OCI-M2 (cell line): ENCODE measurements at regions not wholly inside any gene's neighbourhood (a gene's known extent, or its start where the extent isn't known, plus 50 kb on each side); places are given as distances from the start of the nearest gene placed in this dataset.

Experiments used
- DNase-seq: peaks from one replicate; lab custom pipeline; 2025; ENCODE audit not compliant: unreplicated experiment; lab: John Stamatoyannopoulos, UW

DNA sequence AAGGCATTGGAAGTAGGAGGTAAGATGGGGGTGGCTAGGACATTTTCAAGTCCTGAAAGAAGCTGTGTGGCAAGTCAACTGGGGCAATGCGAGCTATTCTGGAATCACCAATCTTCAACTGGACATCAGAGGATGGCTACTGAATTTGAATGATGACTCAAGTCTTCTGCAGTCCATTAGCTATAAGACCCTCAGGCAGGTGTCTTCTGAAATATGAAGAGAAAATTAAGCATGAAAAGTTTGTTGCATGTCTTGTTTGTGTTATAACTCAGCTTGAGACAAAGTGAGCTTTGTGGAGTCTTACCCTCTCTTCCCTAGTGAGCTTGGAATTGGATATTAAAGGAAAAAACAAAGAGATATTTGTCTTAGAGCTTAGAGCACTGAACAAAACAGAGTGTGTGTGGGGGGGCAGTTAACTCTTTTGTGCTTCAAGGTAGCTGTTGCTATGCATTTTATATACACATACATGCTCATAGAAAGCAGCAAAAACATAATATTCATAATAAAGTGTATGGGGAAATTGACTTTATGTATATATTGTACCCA lies 979.1 kb downstream of the MCTP2 start:
- no peak for DNase-seq

DNA sequence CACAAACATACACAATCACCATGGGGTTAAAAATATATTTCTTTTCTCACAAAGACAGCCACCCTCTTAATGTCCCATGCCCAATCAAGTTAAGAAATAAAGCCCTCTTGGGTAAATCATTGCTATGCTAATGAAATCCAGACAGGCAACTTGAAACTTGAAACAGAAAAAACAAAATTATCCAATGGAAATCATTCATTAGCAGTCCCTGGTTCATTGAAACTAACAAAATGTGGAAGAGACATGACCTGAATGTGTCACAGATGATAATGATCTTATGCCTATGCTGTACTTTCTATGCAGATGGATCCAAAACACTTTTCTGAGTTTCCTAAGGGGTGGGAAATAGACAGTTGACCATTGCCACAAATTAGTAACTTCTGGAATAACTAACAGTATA lies 983.7 kb downstream of the MCTP2 start:
- DNase-seq: no peak

- DNase-seq: no peak
Observed at GRCh38 chr15:95226835-95227234, 995.5 kb downstream of the MCTP2 start.

DNA sequence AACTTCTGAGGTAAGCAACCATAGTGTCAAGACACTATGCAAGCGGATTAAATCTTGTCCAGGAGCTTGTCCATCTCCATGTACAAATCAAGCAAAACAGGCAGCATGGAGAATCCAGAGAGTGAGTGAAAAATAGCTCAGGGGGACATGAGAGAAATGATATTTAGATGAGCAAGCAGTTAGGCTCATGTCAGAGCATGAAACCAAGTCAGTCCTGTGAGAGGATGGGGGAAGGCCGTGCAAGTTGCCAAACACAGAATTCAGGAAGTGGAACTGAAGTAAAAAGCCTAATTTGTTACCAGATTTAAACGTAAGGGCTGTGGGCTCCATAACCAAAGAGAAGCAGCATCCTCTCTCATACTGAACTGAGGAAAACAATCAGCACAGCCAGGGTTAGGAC lies 995.9 kb downstream of the MCTP2 start:
- DNase-seq: no peak

DNA sequence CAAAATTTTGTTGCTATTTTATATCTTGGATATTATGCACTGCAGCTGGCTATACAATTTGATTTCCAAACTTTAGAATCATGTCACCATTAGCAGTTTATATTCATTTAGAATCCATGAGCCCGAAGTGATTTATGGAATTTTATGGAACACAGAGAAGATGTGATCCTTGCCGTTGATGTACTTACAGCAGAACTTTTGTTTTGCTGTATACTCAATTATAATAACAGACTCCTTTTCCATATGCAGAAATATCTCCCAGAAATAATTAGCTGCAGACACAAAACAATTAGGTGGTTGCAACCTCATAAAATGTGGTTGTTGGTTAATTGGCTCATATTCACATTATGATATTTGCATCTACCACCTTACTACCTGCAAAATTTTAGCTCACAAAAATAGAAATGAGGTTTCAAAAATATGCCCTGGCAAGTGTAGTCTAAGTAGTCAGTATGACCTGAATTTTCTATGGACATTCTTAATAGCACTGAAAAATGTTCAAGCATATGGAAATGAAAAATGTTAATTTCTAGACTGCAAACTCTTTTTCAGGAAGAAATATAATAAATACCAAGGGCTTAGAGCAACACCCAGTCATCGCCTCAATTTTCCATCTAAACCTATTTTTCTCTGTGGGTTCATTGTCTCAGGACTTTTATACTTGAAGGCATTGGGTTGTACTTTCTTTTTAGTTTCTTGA lies 997.6 kb downstream of the MCTP2 start:
- DNase-seq: no peak

DNA sequence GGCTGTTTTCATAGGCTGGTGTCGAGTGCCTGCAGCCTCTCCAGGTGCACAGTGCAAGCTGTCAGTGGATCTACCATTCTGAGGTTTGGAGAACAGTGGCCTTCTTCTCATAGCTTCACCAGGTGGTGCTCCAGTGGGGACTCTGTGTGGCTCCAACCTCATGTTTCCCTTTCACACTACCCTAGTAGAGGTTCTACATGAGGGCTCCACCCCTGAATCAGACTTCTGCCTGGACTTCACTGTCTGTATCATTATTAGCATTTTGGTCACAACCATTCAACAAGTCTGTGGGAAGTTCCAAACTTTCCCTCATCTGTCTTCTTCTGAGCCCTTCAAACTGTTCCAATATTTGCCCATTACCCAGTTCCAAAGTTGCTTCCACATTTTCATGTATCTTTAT lies 1003.7 kb downstream of the MCTP2 start:
- no peak for DNase-seq

DNA sequence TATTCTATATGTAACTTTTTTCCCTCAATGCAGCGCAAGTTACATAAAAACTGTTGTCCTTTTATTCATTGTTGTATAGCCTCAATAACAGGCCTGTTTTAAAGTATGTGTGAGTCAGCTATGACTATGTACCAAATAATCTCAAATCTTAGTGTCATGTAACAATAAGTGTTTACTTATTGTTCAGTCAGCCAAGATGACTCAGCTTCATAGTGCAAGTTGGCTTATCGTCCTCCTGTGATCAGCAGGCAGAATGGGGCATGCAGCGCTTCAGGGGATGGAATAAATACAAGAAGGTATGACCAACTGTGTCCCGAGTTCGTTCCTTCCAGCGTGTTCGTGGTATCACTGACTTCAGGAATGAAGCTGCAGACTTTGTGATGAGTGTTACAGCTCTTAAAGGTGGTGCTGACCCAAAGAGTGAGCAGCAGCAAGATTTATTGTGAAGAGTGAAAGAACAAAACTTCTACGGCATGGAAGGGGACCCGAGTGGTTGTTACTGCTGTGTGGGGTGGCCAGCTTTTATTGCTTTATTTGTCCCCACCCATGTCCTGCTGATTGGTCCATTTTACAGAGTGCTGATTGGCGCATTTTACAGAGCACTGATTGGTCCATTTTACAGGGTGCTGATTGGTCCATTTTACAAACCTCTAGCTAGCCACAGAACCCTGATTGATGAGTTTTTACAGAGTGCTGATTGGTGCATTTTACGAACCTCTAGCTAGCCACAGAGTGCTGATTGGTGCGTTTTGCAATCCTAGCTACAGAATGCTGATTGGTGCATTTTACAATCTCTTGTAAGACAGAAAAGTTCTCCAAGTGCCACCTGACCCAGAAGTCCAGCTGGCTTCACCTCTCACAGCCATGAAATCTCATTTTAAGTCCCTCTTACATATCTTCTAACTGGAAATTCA lies 1016.0 kb downstream of the MCTP2 start:
- DNase-seq: no peak

DNA sequence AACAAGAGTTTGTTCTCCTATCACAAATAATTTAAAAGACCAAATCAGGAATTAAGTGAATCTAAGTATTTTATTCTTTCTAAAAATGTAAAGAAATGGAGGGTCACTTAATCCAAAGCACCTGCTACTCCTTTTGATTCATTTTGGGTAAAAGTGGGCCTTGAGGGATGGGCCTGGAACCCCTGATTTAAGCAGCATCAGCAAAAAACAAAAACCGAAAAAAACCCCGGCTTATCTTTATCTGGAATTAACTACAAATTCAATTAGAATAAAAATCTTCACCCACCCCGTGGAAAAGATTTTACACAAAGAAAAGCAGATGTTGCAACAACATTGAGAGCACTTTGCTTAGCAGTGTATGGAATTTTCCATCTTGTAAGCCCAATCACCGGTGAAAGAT lies 1018.2 kb downstream of the MCTP2 start:
- no peak for DNase-seq

- no peak for DNase-seq
Observed at GRCh38 chr15:95252404-95252803, 1021.0 kb downstream of the MCTP2 start.

DNA sequence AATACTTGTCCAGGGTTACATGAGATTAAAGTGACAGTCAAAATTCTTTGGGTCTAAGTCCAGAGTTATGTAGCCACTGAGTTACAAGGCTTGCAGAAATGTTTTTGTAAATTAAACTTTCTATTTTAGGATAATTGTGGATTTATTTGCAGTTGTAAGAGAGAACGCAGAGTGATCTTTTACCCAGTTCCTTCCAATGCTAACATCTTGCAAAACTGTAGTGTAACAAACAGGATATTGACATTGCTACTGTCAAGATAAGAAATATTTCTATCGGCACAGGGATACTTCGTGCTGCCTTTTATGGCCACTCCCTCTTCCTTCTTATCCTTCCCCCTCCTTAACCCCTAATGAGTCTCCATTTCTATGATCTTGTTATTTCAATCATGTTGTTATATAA lies 1022.9 kb downstream of the MCTP2 start:
- DNase-seq: no peak

GRCh38 chr15:95259513-95259912 lies 1028.2 kb downstream of the MCTP2 start:
- peak; percentile 37 for DNase-seq

GRCh38 chr15:95259965-95260364 lies 1028.6 kb downstream of the MCTP2 start:
- no peak for DNase-seq

- DNase-seq: no peak
Observed at GRCh38 chr15:95260856-95261255, 1029.5 kb downstream of the MCTP2 start.

DNA sequence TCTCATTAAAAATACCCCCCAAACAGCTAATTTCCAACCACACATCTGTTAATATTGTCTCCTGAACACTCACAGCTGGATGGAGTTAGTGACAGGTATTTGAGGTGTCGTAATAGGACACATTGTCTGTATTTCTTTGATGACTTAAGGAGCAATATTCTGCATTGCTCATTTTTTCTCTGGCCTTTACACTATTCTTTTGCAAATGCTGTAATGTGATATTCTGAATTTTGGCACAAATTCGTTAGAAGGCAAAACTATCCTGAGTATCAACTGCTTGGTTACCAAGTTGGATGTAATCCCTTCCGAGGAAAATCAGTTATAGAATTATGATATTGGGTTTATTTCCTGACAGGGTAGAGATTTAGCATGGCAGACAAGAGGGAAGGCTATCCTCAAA lies 1030.2 kb downstream of the MCTP2 start:
- DNase-seq: no peak

DNA sequence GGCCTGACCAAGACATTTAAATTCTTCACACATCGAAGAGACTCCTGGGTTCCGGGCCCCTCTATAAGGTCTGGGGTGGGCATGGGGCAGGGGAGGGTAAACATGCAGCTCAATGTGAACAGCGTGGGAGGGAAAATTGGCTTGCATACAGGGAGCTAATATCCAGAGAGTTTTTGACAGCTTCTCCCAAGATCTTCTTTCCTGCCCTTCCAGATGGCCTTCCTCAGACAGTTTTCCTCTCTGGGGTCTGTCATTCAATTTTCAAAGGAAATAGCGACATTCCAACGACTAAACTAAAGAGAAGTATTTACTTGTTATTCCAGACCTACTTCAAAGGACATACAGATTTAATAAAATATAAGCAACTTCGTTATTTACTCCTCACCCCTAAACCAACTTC lies 1030.6 kb downstream of the MCTP2 start:
- DNase-seq: no peak

- DNase-seq: no peak
Observed at GRCh38 chr15:95262866-95263564, 1031.7 kb downstream of the MCTP2 start.

DNA sequence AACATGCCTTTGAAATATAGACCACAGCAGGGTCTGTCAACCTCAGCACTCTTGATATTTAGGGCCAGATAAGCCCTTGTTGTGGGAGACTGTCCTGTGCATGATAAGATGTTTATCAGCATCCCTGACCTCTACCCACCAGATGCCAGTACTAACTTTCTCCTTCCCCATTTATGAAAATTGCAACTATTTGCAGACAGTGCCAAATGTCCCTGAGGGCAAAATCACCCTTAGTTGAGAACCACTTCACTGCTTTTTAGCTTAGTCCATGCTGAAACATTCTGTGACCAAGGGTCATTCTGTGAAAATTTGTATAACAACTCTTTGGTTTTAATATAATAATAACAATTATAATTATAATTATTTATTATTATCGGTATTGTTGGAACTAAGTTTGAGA lies 1032.4 kb downstream of the MCTP2 start:
- DNase-seq: no peak

DNA sequence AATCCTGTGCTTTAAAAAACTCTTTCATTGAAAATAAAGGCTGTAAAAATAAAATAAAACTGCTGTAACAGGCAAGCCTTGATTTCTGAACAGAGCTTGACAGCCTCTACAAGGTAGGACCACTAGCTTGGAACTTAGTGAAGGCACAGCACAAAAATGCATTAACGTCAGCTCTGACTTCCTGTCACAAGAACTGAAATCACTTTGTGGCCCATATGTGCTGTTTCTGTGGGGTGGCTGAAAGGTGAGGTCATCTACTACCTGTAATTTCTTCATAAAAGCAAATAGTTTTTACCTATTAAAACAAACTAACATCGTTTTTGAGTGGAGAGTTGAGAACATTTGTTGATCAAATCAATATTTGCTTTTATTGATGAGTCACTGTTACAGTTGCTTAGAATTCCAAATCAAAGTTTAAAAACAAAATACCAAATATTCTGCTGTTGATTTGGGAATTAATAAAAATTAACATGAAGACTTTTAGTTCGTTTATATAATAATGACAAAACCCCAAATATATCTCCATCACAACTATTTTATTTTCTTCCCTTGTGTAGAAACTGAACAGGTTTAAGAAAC lies 1034.1 kb downstream of the MCTP2 start:
- DNase-seq: no peak

DNA sequence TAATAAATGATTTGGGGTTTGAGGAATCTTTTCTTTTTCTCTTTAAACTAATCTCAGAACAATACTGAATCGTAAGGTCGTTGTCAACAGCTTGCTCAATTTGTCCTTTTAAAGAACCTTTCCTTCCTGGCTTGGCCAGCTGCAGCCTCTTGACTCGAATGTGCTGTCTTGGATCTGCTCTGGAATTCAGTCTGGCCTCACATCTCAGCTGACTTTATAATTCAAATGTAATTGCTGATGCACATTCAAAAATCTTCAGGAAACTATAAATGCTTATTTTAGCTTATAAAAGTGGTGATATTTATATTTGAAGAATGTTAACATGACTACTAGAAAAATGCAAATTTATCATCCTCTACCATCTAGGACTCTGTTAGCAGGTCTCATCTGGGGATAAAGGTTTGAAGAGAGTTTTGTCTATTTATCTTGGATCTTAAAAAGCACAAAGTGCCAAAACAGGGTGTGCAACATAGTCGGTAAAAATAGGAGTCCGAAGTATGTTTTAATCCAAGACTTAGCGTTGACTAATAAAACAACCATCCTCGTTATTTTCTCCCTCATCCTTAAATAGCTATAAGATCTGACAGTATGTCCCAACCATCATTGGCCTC lies 1035.2 kb downstream of the MCTP2 start:
- no peak for DNase-seq

DNA sequence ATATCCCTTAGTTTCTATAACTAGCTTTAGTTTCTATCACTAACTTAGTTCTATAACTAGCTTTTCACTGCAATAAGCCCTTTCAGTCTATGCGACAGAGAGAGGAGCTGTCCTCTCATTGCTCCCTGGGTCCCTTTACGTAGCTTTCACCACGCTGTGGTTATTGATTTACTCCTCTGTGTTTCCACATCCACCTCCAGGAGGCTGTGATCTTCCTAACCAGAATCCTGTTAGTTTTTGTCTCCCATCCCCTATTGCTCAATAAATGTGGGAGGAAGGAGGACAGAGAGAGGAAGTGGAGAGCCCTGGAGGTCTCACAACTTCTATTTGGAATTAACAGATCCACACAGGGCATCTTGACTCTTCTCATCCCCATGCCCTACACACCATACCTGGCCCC lies 1036.1 kb downstream of the MCTP2 start:
- DNase-seq: no peak
